ENCODE measurements at regions not wholly inside any gene's neighbourhood (a gene's known extent, or its start where the extent isn't known, plus 50 kb on each side); places are given as distances from the start of the nearest gene placed in this dataset.

DNA sequence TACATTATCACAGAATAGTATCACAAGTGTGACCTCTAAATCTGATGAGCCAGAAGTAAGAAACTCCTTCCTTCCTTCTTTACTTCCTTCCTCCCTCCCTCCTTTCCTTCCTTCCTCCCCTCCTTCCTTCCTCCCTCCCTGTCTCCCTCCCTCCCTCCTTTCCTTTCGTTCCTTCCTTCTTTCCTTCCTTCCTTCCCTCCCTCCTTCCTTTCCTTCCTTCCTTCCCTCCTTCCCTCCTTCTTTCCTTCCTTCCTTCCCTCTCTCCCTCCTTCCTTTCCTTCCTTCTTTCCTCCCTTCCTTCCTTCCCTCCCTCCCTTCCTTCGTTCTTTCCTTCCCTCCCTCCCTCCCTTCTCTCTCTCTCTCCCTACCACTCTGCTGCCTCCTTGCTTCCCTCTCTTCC is 359.2 kb downstream of the OSR1 start:
- TF ChIP-seq CTCF (conservative IDR thresholded peaks at IDR 0.05; ENCODE audit: low read depth, low read length) = no peak
- TF ChIP-seq MAZ (IDR thresholded peaks at IDR 0.05; ENCODE audit: borderline replicate concordance, low read depth, low read length) = no peak
- no peak for TF ChIP-seq USF2 (IDR thresholded peaks at IDR 0.05; ENCODE audit: low read depth, low read length)
- no peak for TF ChIP-seq RAD21 (IDR thresholded peaks at IDR 0.05; ENCODE audit: low read length)
- TF ChIP-seq, protein P1, sequence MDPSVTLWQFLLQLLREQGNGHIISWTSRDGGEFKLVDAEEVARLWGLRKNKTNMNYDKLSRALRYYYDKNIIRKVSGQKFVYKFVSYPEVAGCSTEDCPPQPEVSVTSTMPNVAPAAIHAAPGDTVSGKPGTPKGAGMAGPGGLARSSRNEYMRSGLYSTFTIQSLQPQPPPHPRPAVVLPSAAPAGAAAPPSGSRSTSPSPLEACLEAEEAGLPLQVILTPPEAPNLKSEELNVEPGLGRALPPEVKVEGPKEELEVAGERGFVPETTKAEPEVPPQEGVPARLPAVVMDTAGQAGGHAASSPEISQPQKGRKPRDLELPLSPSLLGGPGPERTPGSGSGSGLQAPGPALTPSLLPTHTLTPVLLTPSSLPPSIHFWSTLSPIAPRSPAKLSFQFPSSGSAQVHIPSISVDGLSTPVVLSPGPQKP (IDR thresholded peaks at IDR 0.05; ENCODE audit: borderline replicate concordance, low read depth, low read length) = no peak
- no peak for TF ChIP-seq POLR2A (IDR thresholded peaks at IDR 0.05; ENCODE audit: low read depth, low read length)
- TF ChIP-seq MXI1 (IDR thresholded peaks at IDR 0.05; ENCODE audit: borderline replicate concordance, low read depth, low read length) = no peak
- no peak for TF ChIP-seq CHD1 (IDR thresholded peaks at IDR 0.05; ENCODE audit: low read depth, low read length)
- no peak for TF ChIP-seq RFX5 (IDR thresholded peaks at IDR 0.05; ENCODE audit: low read depth, low read length)
- no peak for TF ChIP-seq CEBPB (IDR thresholded peaks at IDR 0.05; ENCODE audit: low read depth, low read length)
- no peak for TF ChIP-seq BHLHE40 (IDR thresholded peaks at IDR 0.05; ENCODE audit: low read depth, low read length)
- TF ChIP-seq MAFK (IDR thresholded peaks at IDR 0.05; ENCODE audit: low read depth, low read length) = no peak
- no peak for TF ChIP-seq SMC3 (IDR thresholded peaks at IDR 0.05; ENCODE audit: low read depth, low read length)

All from IMR-90 (cell line).